ENCODE measurements at regions not wholly inside any gene's neighbourhood (a gene's known extent, or its start where the extent isn't known, plus 50 kb on each side); places are given as distances from the start of the nearest gene placed in this dataset.

DNA sequence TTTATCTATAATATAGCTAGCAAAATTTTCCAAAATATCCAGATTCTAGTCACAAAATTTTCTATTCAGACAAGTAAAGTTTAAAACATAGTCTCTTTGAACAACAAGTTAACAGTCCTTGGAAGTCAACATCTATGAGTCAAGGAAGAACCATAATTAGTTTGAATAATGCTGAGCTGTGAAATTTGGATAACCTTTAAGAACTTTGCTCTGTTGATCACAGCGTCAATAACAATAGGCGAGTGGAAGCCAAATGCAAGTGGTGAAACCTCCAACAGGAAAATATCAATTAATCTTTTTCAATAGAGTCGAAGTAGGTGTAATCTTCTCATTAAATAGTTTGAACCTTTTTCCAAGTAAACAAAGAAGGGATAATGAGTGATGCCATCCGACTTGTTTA, 466.6 kb downstream of the FOXG1 start:
- TF ChIP-seq NFIC (IDR thresholded peaks at IDR 0.05) (no peak), RAD21 (IDR thresholded peaks at IDR 0.05; ENCODE audit: low read depth) (no peak), EP300 (IDR thresholded peaks at IDR 0.05; ENCODE audit: borderline replicate concordance) (no peak), CREB1 (IDR thresholded peaks at IDR 0.05; ENCODE audit: low read depth) (no peak), TAF1 (IDR thresholded peaks at IDR 0.05; ENCODE audit: low read depth) (no peak)
- TF ChIP-seq, protein P1, sequence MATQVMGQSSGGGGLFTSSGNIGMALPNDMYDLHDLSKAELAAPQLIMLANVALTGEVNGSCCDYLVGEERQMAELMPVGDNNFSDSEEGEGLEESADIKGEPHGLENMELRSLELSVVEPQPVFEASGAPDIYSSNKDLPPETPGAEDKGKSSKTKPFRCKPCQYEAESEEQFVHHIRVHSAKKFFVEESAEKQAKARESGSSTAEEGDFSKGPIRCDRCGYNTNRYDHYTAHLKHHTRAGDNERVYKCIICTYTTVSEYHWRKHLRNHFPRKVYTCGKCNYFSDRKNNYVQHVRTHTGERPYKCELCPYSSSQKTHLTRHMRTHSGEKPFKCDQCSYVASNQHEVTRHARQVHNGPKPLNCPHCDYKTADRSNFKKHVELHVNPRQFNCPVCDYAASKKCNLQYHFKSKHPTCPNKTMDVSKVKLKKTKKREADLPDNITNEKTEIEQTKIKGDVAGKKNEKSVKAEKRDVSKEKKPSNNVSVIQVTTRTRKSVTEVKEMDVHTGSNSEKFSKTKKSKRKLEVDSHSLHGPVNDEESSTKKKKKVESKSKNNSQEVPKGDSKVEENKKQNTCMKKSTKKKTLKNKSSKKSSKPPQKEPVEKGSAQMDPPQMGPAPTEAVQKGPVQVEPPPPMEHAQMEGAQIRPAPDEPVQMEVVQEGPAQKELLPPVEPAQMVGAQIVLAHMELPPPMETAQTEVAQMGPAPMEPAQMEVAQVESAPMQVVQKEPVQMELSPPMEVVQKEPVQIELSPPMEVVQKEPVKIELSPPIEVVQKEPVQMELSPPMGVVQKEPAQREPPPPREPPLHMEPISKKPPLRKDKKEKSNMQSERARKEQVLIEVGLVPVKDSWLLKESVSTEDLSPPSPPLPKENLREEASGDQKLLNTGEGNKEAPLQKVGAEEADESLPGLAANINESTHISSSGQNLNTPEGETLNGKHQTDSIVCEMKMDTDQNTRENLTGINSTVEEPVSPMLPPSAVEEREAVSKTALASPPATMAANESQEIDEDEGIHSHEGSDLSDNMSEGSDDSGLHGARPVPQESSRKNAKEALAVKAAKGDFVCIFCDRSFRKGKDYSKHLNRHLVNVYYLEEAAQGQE (IDR thresholded peaks at IDR 0.05; ENCODE audit: low read depth), result no peak
- TF ChIP-seq, protein P2, sequence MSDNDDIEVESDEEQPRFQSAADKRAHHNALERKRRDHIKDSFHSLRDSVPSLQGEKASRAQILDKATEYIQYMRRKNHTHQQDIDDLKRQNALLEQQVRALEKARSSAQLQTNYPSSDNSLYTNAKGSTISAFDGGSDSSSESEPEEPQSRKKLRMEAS (IDR thresholded peaks at IDR 0.05), result no peak
